Esophagus muscularis mucosa (tissue), 4 donors: ENCODE measurements at regions not wholly inside any gene's neighbourhood (a gene's known extent, or its start where the extent isn't known, plus 50 kb on each side); places are given as distances from the start of the nearest gene placed in this dataset.

Experiments used
- DNase-seq: peaks from one replicate; pipeline ENCODE4 v3.0.0-alpha.2; 2017; ENCODE audit errors: extremely low spot score
- H3K27ac ChIP-seq, 4 donors: fragments of 200-600 bp; sonication (generic); replicated peaks in 1 of 4; 1 replicate in 3 of 4; 2 replicates in 1 of 4; pipeline ENCODE4 v1.5.1; 2016 to 2019; ENCODE audit warnings: mild to moderate bottlenecking in 1 of 4
- H3K27me3 ChIP-seq, 4 donors: fragments of 200-600 bp; sonication (generic); one replicate each; pipeline versions ENCODE4 v1.5.1 to v1.6.0; 2016 to 2019
- H3K36me3 ChIP-seq, 4 donors: fragments of 200-600 bp; sonication (generic); one replicate each; pipeline ENCODE4 v1.5.1; 2016 to 2019
- H3K4me1 ChIP-seq, 4 donors: fragments of 200-600 bp; sonication (generic); one replicate each; pipeline ENCODE4 v1.5.1; 2016 to 2019
- H3K4me3 ChIP-seq, 4 donors: fragments of 200-600 bp; sonication (generic); 1 replicate in 2 of 4; 2 replicates in 2 of 4; pipeline ENCODE4 v1.5.1; 2016 to 2019; ENCODE audit warnings: mild to moderate bottlenecking in 4 of 4, moderate library complexity in 1 of 4
- H3K9me3 ChIP-seq, 4 donors: fragments of 200-600 bp; sonication (generic); 1 replicate in 3 of 4; 2 replicates in 1 of 4; pipeline ENCODE4 v1.5.1; 2016 to 2019
- EP300 ChIP-seq: sonication (generic); formaldehyde crosslinking; IDR thresholded peaks from one replicate; pipeline ENCODE4 v1.6.1; 2017; ENCODE audit warnings: antibody characterized with exemption
- POLR2A ChIP-seq: fragments of 450-650 bp; IDR thresholded peaks from one replicate; pipeline ENCODE4 v1.6.1; 2017; ENCODE audit warnings: antibody characterized with exemption, moderate library complexity, mild to moderate bottlenecking, low read depth
- POLR2AphosphoS5 ChIP-seq, 2 donors: sonication (generic); formaldehyde crosslinking; IDR thresholded peaks; one replicate each; pipeline ENCODE4 v1.6.1; 2017; ENCODE audit warnings: antibody characterized with exemption in 2 of 2
- WGBS: methylation state at CpG from one replicate; pipeline ENCODE4 v1.1.5; 2018; 5-methylcytosine and 5-hydroxymethylcytosine counted together
- intact Hi-C: fragments of 100-400 bp; cut with DNase I; formaldehyde crosslinking; loops from one replicate; pipeline ENCODE4 v1.15.1; 2023
- TF ChIP-seq, protein P1 (sequence below), 3 experiments: fragments of 200-600 bp in 2 of 3; fragments of 450-650 bp in 1 of 3; sonication (generic) in 2 of 3; IDR thresholded peaks; one replicate each; pipeline ENCODE4 v1.5.1; 2017 to 2019; ENCODE audit warnings: antibody characterized with exemption in 3 of 3, mild to moderate bottlenecking in 2 of 3, moderate library complexity in 1 of 3

DNA sequence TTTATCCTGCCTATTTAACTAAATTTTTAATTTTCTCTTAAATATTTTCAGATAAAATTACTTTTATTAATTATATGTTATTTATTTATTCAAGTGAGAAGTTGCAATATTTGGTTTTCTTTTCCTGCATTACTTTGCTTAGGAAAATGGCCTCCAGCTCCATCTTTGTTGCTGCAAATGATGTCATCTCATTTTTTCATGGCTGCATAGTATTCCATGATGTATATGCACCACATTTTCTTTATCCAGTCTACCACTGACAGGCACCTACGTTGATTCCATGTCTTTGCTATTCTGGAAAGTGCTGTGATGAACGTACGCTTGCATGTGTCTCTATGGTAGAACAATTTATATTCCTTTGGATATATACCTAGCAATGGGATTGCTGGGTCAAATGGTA is 186.9 kb upstream of the LYPLAL1 start:
- Histone ChIP-seq H3K4me1 (no peaks in the 10 kb centered on the region), H3K27ac (no peak overlapping the region), H3K4me3 (no peak overlapping the region), H3K27me3 (no peaks in the 10 kb centered on the region), H3K9me3 (no peaks in the 10 kb centered on the region), H3K36me3 (no peaks in the 10 kb centered on the region)
- TF ChIP-seq, protein P1, sequence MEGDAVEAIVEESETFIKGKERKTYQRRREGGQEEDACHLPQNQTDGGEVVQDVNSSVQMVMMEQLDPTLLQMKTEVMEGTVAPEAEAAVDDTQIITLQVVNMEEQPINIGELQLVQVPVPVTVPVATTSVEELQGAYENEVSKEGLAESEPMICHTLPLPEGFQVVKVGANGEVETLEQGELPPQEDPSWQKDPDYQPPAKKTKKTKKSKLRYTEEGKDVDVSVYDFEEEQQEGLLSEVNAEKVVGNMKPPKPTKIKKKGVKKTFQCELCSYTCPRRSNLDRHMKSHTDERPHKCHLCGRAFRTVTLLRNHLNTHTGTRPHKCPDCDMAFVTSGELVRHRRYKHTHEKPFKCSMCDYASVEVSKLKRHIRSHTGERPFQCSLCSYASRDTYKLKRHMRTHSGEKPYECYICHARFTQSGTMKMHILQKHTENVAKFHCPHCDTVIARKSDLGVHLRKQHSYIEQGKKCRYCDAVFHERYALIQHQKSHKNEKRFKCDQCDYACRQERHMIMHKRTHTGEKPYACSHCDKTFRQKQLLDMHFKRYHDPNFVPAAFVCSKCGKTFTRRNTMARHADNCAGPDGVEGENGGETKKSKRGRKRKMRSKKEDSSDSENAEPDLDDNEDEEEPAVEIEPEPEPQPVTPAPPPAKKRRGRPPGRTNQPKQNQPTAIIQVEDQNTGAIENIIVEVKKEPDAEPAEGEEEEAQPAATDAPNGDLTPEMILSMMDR (IDR thresholded peaks at IDR 0.05), result no peak
- TF ChIP-seq POLR2A, result no peak
- TF ChIP-seq POLR2AphosphoS5 (IDR thresholded peaks at IDR 0.05), result no peak
- no peak for TF ChIP-seq EP300
- DNase-seq, result no peak
- intact Hi-C loops, result no loop called here
- 95% methylated on average over 3 of the region's 3 CpGs for WGBS

DNA sequence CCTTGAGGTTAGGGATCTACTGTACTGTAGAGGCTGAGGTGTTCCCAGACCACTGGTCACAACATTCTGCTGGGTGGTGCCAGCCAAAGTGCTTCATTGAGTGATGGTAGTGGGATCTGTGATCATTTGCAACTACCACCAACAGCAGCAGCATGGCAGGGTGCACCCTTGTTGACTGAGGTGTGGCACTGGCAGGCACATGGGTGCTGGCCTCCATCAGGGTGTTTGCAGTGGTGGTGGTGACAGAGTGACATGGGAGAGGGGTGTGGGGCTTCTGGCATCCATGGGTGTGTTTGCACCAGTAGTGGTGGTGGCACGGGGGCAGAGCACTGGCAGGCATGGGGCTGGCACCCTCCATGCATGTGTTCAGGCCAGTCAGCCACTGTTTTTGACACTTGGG is 183.7 kb upstream of the LYPLAL1 start:
- Histone ChIP-seq H3K4me3 (no peak overlapping the region), H3K27me3 (no peaks in the 10 kb centered on the region), H3K9me3 (no peaks in the 10 kb centered on the region), H3K36me3 (no peaks in the 10 kb centered on the region), H3K27ac (no peak overlapping the region), H3K4me1 (no peaks in the 10 kb centered on the region)
- DNase-seq, result no peak
- intact Hi-C loops, result no loop called here
- TF ChIP-seq POLR2AphosphoS5 (IDR thresholded peaks at IDR 0.05) (no peak), EP300 (no peak), POLR2A (no peak)
- TF ChIP-seq, protein P1 (IDR thresholded peaks at IDR 0.05), result no peak
- WGBS, result 100% methylated on average over 1 of the region's 1 CpG

DNA sequence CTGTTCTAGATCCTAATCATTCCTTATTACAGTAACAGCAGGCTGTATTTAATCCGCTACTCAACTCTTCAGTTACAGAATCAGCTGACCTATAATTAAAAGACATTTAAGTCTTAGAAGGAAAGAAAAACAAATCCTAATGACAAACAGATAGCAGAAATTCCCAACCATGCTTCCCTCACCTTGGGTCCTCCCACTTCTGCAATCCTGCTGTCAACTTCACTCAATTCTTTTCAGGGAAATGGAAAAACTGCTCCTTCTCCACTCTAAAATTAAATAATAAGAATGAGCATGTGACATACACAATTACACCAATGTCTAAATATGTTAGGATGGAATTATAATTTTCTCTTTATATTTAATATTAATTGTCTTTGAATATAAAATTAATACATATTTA is 182.6 kb upstream of the LYPLAL1 start:
- no peak overlapping the region for H3K27ac ChIP-seq
- H3K36me3 ChIP-seq, result no peaks in the 10 kb centered on the region
- H3K4me3 ChIP-seq, result no peak overlapping the region
- no peak for DNase-seq
- no peaks in the 10 kb centered on the region for H3K9me3 ChIP-seq
- 76% methylated on average over 1 of the region's 1 CpG for WGBS
- H3K4me1 ChIP-seq, result no peaks in the 10 kb centered on the region
- no peak for TF ChIP-seq EP300
- no peak for TF ChIP-seq POLR2AphosphoS5 (IDR thresholded peaks at IDR 0.05)
- TF ChIP-seq, protein P1 (IDR thresholded peaks at IDR 0.05), result no peak
- no peak for TF ChIP-seq POLR2A
- intact Hi-C loops, result no loop called here
- H3K27me3 ChIP-seq, result no peaks in the 10 kb centered on the region

DNA sequence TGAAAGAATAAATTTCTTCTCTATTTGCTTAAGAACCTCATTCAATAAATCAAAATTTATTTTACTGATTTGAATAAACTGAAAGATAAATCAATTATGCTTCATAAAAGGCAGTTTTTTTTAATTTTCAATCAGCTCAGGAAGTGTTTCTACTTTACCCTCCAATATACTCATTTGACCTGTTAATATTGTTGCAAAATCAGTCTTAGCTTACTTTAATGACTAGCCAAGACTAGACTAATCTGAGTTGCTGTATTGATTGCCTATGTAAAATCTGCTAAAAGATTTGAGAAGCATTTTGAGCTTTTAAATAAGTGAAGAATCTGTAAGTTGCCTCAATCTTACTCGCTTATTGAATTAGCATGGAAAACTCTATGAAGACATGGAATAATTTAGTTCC is 179.1 kb upstream of the LYPLAL1 start:
- H3K27me3 ChIP-seq, result no peaks in the 10 kb centered on the region
- H3K27ac ChIP-seq, result no peak overlapping the region
- TF ChIP-seq POLR2A (no peak), EP300 (no peak), POLR2AphosphoS5 (IDR thresholded peaks at IDR 0.05) (no peak)
- TF ChIP-seq, protein P1 (IDR thresholded peaks at IDR 0.05), result no peak
- no peaks in the 10 kb centered on the region for H3K4me1 ChIP-seq
- H3K4me3 ChIP-seq, result no peak overlapping the region
- intact Hi-C loops, result no loop called here
- no peaks in the 10 kb centered on the region for H3K36me3 ChIP-seq
- WGBS, result 100% methylated on average over 1 of the region's 1 CpG
- DNase-seq, result no peak
- H3K9me3 ChIP-seq, result no peaks in the 10 kb centered on the region

DNA sequence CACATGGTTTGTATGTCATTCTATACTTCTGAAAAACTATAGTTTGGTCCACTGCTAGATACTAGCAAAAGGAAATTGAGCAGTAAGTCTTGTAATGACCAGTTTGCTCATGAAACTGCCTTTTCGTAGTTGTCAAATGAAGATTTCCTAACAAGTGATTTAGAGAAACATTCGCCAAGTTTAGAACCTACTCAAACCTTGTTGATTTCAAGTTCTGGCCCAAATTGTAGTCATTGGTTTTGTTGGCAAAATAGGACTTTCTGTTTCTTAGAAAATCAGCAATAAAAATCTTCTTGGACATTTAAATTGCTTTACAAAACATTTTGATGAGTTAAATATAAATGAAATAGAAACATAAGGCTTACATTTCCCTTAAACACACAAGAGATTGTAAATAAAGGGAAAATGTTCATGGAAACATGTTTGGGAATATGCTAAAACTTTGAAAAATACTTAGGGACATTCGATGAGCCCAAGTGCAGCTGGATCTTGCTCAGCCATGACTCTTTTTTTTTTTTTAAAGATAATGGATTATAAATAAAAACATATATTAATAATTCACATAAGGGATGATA is 178.5 kb upstream of the LYPLAL1 start:
- no peak overlapping the region for H3K4me3 ChIP-seq
- no peaks in the 10 kb centered on the region for H3K36me3 ChIP-seq
- no peak for DNase-seq
- H3K27ac ChIP-seq, result no peak overlapping the region
- no peaks in the 10 kb centered on the region for H3K4me1 ChIP-seq
- TF ChIP-seq POLR2AphosphoS5 (IDR thresholded peaks at IDR 0.05), result no peak
- no peak for TF ChIP-seq POLR2A
- TF ChIP-seq EP300, result no peak
- TF ChIP-seq, protein P1 (IDR thresholded peaks at IDR 0.05), result no peak
- intact Hi-C loops, result no loop called here
- H3K9me3 ChIP-seq, result no peaks in the 10 kb centered on the region
- no peaks in the 10 kb centered on the region for H3K27me3 ChIP-seq
- WGBS, result 86% methylated on average over 3 of the region's 3 CpGs
